GM18867 (cell line): ENCODE measurements at regions not wholly inside any gene's neighbourhood (a gene's known extent, or its start where the extent isn't known, plus 50 kb on each side); places are given as distances from the start of the nearest gene placed in this dataset.

Source experiments
- ATAC-seq: cut with Tn5 transposase; IDR thresholded peaks from one replicate; pipeline ENCODE4 v1.9.1; 2021; ENCODE audit warnings: mild to moderate bottlenecking, moderate library complexity; ENCODE audit not compliant: unreplicated experiment

DNA sequence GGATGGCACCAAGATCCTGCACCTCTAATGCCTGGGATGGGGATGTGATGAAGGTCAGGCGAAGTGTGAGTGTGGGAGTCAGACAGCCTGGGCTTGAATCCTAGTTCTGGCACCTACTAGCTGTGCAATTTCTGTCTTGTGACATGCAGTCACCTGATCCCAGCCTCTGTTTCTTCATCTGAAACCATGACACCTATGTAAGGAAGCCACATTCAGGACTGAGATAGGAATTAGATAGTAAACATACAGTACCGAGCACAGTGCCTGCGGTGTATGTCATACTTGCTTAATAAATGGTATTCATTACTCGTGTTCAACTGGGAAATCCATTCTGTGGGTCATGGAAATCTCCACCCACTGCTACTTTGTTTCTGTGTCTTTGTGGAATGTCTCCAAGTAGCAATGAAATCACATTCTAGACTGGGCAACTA lies 140.6 kb upstream of the STC2 start:
- ATAC-seq: no peak

DNA sequence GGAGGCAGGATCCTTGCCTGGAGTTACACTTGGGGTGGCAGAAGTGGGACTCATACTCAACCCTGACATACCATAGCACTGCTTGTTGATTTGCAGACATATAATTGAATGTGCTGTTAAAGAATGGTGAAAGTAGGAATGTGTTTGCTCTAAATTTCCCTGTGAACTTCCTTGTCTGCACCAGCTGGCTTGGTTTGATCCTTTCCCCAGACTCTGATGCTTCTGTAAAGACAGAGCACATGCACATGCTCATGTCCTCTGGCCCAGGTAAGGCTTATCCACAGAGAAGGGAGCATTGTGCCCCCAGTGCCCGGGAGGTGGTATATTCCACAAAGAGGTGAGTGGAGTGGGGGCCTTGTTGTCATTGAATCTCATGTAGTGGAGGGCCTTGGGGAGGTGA lies 138.0 kb upstream of the STC2 start:
- ATAC-seq: no peak

DNA sequence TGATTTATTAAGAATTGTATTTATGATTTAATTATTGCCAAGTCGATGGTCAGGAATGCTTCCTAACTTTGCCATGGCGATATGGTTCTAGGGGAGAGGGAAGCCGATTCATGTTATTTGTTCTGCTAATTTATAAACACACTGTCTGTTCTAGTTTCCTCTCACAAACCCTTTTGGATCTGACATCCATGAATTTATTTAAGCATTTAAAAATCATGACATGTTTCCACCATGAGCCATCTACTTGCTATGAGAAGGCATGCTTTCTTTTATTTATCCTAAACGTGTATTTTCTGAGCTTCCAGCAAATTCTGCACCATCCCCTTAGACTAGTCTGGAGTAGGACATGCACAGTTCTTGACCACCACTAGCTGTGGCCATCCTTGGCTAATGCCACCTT lies 136.6 kb upstream of the STC2 start:
- ATAC-seq: no peak

DNA sequence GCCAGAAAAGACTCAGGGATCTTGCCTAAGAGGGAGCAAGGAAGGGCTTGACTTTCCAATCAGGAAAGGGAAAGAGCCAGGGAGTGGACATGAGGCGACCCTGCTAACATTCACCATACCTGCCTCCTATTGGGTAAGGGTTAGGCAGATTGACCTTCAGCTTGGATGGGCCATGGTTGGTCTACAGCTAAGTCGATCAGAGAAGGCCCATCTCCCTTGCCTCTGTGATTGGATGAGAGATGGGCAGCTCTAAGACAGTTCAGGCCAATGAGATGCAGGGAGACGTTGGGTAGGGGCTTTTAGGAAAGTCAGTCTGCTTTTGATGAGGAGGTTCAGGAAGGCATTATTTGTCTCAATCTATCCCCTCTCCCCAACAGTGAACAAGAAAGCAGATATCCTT lies 135.0 kb upstream of the STC2 start:
- no peak for ATAC-seq

DNA sequence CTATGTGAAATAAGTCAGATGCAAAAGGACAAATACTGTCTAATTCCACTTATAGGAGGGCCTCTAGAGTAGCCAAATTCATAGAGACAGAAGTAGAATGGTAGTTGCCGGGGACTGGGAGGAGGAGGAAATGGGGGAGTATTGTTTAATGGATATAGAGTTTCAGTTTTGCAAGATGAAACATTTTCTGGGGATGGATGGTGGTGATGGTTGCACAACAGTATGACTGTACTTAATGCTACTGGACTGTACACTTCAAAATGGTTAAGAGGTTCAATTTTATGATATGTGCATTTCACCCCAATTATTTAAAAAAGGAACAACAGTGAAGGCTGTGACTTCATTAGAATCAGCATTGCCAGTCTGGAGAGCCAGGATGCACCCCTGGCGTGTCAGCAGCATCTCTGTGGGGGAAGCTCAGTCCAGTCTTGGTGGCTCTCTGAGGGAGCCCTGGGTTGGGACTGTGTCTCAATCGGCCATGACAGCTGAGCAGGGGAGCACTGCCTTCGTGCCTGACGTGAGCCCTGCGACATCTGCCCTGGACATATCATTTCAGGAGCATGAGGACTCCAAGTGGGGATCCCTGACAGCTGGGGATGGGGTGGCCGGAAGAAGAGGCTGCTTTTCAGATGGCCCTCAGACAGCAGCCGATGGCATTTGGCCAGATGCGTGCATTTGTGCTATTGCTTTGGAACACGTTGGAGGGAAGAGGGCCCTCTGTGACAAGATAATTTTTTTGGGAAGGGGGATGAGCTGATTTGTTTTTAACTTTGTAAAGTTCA lies 130.8 kb upstream of the STC2 start:
- ATAC-seq: no peak

DNA sequence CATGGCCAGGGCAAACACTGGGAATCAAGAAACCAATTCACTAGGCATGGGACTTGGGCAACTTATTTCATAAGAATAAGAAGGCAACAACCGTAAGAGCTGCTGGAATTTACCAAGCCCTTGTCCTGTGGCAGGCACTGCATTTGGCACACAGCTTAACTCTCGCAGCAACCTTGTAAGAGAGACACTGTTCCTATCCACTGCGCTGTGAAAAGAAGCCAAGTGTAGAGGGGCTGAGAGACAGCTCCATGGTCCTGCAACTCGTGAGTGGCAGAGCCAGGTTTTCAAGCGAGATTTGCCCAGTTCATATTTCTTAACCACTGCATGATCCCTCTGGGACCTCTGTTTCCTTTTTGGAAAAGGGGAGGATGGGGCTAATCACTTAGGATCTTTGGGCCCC lies 129.3 kb upstream of the STC2 start:
- no peak for ATAC-seq

DNA sequence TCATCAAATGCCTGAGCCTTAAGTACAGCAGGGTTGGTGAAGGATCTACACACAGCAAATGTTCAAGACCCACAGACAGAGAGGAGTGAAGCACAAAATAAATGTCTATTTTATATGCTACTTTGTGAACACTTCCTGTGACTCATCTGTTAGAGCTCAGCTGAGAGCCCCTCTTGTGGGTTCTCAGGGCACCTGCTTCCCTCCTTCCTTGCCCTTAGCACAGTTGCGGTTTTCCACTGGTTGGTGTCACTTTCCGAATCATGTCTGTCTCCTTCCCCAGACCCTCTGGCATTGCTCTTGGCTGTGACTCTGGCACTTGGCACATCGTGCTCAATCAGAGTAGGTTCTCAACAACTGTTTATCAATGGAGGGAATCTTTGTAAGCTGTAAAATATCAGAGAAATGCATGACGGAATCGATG lies 128.5 kb upstream of the STC2 start:
- no peak for ATAC-seq

DNA sequence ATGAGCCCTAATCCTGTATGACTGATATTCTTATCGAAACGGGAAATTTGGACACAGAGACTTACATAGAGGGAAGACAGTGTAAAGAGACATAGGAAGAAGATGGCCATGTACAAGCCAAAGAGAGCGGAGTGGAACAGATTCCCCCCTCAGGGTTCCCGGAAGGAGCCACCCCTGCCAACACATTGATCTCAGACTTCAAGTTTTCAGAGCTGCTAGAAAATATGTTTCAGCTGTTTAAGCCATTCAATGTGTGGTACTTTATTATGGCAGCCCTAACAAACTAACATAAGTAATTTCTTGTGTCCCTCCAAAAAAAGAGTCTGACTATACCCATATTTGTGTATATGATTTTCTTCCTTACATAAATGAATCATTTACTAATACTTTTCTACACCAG lies 128.0 kb upstream of the STC2 start:
- no peak for ATAC-seq

DNA sequence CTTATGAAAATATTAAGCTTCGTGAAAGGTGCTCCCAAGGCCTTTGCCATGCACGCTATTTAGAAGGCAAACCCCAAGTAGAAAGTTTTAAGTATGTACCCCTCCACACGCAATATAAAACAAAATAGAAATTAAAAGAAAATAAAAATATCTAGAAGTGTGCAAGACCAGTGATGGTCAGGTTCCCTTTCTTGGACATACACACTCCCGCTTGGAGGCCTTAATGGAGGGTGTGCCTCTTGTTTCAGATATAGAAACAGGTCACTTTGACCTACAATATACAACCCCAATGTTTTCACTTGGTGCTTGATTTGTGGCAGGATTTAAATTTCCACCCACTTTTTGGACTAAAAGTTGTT lies 127.4 kb upstream of the STC2 start:
- no peak for ATAC-seq

DNA sequence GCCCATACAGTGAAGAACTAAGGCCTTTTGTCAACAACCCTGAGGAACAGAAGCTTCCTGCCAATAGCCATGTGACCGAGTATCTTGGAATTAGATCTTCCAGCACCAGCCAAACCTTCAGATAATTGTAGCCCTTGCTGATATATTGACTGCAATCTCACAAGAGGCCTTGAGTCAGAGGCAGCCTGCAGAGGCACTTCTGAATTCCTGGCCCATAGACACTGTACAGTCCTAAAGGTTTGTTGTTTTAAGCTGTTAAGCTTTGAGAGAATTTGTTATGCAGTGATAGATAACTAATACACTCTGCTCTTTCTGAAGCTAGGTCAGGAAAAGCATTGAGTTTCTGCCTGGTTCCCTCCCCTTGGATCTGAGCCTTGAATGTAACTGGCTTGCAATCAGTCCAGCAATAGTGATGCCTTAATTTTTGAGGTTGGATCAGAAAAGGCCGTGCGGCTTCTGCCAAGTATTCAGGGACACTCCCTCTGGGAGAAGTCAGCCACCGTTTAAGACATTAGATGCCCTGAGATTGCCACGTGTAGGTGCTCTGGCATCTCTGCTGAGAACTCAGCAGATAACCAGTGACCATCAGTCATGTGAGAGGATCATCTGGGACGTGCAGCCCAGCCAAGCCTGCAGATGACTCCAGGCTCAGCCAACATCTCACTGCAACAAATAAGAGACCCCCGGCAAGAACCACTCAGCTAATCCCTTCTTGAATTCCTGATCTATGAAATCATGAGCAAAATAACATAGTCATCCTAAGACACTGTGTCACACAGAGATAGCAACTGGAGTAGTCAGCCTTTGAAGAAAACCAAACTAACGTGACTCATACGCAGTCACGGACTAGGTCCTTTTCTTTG lies 126.8 kb upstream of the STC2 start:
- no peak for ATAC-seq

DNA sequence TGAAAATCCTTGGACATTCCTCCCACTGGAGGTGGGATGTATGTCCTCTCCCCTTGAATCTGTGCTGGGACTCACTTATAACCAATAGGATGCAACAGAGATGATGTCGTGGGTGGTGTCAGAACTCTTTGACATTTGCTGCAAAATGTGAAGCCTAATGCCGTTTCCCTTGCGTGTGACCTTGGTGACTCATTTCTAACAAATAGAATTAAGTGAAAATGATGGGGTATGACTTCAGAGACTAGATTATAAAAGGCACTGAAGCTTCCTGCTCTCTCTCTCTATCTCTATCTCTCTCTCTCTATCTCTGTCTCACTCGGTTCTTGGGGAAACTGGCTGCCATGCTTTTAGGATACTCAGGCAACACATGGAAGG lies 126.1 kb upstream of the STC2 start:
- no peak for ATAC-seq

DNA sequence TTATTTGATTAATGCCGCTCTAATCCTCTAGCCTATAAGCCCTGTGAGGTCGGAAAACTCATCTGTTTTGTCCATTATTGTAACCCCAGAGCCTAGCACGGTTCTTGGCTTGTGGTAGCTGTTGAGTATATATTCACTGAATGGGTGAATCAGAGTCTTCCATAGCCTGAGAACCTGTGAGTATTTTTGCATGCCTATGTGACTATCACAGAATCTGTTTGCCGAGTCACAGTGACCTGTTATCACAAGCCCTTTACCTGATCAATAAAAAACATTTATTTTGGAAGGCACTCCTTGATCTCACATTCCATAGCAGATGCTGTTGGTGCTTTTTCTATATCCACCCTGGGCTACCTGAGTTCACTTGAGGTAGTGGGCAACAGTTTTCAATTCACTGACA lies 125.0 kb upstream of the STC2 start:
- ATAC-seq: no peak

DNA sequence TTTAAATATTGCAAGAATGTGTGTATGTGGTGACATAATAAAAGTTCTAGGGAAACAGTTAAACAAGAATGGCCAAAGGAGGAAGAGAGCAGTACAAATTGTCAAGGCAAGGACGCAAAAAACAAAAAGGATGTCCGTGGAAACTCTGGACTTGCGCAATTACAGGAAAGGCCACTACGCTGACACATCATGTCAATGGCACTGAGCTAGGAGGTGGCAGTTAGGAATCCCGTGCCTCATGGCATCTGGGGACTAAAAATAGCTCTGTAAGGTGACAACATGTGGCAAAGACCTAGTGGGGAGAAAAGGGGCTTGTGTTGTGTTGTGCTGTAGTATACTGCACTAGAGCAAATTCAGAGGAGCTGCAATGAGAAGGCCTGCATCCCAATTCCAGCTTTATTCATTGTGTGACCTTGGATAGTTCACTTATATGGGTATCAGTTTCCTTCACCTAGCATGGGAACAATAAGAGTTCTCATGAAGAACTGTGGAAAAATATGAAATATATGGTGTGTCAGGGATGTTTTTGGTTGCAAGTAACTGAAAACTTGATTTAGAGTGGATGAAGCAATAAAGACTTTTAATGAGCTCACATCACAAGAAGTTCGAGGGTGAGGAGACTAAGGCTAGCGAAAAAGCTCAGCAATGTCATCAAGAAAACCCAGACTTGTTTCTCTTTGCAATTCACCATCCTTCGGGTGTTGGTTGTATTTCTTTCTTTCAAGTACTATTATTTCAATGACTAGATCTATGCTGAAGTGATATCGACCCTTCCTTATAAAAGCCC lies 124.1 kb upstream of the STC2 start:
- no peak for ATAC-seq

DNA sequence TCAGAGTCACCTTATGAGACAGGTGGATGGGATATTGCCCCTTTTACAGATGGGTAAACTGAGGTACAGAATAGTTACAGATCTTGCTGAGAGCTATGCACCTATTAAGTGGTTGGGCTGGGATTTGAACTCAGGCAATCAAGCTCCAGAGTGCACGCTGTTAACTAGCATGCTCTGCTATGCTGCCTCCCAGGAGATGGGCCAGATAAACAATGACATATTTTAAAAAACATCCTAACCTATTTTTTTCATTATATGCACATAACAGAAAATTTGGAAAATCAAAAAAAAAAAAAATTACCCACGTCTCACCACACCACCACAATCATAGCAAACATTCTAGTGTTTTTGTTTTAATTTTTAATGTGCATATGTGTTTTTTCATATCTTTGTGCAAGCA lies 123.4 kb upstream of the STC2 start:
- no peak for ATAC-seq

DNA sequence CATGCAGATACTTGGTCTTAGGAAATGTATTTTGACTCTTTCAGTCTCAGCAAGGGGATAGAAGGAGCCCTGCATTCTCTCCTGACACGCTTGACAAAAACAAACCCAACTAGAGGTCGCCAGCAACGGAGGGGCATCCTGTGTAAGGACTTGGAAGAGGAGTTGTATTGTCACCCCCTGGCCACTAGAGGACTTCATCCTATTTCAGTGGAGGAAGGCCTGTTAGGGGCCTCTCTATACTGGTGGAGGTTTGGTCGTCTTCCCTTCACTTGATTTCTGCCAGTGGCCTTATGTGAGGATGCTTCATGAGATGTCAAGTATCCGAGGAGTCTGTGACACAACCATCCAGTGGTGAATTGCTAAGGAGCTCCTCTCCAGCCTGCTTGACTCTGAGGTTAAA lies 122.8 kb upstream of the STC2 start:
- peak; percentile 40 for ATAC-seq

DNA sequence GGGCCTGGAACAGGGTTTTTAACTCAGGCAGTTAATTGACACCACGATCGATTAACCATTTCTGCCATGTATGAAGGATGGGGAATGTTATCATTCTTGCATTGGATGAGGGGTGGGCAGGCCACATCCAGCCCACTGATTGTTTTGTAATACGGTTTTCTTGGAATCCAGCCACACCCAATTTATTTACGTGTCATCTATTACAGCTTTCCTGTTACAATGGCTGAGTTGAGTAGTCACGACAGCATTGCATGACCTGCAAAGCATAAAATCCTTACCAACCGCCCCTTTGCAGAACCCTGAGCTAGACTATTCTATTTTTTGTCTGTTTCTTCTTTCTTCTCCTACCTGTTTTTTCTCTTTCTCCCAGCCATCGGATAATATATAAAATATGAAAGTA lies 122.0 kb upstream of the STC2 start:
- no peak for ATAC-seq

DNA sequence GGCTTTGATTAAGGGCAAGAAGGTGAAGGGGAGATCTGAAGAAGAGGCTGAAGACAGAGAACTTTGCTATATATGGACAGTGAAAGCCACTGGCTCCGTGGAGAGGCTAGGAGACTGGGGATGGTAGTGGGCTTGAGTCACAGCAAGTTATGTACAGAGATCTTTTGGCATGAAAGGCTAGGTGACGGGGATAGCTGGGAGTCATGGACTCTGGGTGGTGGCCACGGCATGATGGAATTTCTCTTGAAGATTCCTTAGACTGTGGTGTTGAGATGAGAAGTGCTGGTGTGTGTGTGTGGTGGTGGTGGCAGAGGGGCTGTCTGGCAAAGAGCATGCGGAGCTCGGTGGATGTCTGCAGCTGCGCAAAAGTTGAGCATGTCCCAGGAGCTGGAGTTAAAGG lies 120.6 kb upstream of the STC2 start:
- ATAC-seq: no peak

DNA sequence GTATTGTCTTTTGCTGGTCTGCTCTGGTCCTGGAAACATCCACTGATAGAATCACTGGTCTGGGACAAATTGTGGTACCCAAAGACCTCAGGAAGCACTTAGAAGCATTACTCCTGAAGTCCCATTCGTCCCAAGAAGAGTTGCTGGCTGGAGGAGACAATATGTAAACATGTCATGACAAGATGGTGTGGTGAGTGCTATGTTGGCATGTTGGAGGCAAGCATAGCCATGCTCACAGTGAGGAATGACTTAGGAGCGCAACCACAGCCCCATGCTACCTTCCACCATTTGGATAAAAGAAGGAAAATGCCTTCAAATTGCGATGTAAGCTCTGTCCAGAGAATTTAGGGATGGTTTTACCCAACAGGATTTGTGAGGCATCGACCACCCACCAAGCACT lies 115.8 kb upstream of the STC2 start:
- no peak for ATAC-seq

DNA sequence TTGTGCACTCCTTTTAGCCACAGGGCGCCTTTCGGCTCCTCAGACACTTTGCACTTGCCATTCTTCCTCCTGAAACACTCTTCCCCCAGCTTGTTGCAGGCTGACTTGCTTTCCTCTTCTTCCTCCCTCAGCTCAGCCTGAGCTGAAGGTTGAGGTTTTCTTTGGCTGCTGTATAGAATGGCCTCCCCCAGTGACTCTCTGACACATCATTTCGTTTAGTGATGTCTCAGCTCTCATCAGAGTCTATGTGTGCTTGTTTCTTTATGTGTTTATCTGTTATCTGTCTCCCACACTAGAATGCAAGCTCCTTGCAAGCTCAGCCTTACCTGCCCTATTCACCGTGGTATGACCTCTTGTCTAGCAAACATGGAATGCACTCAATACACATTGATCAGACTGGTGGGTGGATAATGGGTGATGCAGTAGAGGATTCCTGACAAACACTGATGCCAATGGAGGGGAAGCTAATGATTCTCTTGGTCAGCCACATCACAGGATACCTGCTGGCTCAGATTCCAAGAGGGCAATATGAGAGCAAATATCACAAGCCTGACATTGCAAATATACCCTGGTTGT lies 112.9 kb upstream of the STC2 start:
- no peak for ATAC-seq

DNA sequence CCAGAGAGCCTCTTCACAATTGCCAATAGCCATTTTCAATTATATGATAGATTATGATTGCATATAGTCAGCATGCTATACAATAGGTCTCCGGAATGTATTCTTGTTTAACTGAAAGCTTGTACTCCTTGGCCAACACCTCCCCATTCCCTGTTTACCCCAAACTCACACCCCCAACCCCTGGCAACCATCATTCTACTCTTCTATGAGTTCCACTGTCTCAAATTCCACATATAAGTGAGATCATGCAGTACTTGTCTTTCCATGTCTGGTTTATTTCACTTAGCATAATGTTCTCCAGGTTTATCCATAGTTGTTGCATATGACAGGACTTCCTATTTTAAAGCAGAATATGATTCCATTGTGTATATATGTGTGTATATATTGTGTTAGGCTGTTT lies 110.7 kb upstream of the STC2 start:
- no peak for ATAC-seq

DNA sequence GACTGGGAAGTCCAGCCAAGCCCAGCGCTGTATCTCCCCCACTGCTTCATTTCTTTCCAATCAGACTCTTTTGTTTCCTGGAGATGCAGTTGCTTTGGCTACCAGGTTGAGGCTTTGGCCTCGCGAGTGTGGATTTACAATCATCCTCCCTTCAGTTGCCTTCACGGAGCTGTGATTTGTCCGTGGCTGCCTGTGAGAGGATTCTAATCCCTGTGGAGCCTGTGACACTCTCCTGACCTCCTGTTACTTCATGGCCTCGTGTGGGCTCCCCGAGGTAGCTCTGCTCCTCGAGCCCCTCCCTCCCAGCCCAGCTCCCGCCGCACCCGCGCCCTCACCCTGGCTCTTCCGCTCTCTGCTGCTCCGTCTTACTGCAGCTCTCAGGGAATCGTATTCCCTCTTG lies 107.2 kb upstream of the STC2 start:
- ATAC-seq: no peak
